Right lung (tissue), 2 donors: ENCODE measurements at regions not wholly inside any gene's neighbourhood (a gene's known extent, or its start where the extent isn't known, plus 50 kb on each side); places are given as distances from the start of the nearest gene placed in this dataset.

Source experiments
- DNase-seq, 2 donors: peaks; one replicate each; pipeline ENCODE4 v3.0.0-alpha.2; 2013

GRCh38 chr17:12290207-12290606 lies 269.5 kb downstream of the MAP2K4 start:
- no peak for DNase-seq

DNA sequence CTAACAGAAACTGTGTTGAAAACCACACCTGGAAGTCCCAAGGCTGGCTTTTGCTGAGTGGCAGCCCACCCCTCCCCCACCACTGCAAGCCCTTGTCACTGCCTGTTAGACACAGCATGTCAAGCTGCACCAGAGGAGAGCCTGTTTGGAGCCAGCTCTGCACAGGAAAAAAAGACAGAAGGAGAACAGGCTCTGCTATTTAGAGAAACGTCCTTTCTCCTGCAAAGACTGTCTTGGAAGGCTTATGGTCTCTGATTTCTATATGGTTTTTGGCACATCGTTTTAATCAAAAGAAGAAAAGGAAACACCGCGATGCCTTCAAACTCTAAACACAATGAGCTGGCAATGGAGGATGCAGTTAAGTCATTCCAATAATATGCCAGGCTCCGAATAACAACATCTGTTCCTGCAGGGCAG lies 275.5 kb downstream of the MAP2K4 start:
- DNase-seq, result no peak

GRCh38 chr17:12301551-12301950 lies 280.9 kb downstream of the MAP2K4 start:
- DNase-seq, result no peak

DNA sequence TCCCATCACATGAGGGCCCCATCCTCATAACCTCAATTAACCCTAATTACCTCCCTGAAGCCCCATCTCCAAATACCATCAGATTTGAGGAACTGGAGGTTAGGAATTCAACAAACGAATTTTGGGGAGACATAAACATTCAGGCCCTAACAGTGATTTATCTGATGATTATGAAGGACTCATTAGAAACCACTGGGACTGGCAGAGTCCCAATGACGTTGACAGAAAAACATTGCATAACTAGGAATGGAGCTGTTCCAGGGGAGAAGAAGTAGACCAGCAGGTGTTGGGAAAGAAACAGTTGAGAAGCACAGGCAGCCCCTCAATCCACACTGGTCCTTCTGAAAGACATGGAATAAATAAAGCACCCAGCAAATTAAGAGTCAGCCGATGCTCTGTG lies 282.0 kb downstream of the MAP2K4 start:
- DNase-seq, result no peak

DNA sequence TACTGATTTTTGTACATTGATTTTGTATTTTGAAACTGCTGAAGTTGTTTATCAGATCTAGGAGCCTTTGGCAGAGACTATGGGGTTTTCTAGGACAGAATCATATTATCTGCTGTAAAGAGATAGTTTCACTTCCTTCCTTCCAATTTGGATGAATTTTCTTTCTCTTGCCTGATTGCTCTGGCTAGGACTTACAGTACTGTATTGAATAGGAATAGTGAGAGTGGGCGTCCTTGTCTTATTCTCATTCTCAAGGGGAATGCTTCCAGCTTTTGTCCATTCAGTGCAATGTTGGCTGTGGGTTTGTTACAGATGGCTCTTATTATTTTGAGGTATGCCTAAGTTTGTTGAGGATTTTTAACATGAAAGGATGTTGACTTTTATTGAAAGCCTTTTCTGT lies 290.1 kb downstream of the MAP2K4 start:
- DNase-seq, result no peak

DNA sequence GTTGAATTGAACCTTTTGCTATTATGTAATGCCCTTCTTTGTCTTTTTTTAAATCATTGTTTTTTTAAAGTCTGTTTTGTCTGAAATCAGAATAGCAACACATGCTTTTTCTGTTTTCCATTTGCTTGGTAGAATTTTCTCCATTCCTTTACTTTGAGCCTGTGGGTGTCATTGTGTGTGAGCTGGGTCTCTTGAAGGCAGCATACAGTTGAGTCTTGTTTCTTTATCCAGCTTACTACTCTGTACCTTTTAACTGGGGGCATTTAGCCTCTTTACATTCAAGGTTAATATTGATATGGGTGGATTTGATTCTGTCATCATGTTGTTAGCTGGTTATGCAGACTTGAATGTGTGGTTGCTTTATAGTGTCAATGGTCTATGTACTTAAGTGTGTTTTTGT lies 292.0 kb downstream of the MAP2K4 start:
- DNase-seq, result no peak

DNA sequence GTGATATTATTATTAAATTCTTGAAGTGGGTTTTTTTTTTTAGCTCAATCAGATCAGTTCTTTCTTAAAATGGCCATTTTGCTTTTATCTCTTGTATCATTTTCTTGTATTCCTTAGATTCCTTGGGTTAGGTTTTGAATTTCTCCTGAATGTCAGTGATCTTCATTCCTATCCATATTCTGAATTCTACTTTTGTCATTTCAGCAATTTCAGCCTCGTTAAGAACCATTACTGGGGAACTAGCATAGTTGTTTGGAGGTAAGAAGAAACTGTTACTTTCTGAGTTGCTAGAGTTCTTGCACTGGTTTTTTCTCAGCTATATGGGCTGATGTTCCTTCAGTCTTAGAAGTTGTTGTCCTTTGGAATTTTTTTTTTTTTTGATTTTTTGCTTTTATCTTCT lies 293.1 kb downstream of the MAP2K4 start:
- no peak for DNase-seq

DNA sequence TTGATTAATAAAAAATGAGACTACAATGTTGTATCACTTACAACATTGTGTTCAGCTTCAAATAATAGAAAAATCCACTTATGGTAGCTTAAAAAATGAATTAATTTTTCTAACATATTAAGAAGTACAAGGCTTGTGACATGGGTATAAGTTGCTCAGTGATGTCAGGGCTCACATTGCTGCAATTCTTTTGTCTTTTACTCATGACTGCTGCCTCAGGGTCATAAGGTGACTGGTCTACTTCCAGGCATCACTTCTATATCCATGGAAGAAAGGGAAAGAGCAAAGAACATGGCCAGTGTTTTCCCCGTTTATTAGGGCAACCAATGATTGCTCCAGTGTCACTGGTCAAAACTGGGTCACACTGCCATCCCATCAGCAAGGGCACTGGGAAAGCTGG lies 295.3 kb downstream of the MAP2K4 start:
- DNase-seq, result no peak

DNA sequence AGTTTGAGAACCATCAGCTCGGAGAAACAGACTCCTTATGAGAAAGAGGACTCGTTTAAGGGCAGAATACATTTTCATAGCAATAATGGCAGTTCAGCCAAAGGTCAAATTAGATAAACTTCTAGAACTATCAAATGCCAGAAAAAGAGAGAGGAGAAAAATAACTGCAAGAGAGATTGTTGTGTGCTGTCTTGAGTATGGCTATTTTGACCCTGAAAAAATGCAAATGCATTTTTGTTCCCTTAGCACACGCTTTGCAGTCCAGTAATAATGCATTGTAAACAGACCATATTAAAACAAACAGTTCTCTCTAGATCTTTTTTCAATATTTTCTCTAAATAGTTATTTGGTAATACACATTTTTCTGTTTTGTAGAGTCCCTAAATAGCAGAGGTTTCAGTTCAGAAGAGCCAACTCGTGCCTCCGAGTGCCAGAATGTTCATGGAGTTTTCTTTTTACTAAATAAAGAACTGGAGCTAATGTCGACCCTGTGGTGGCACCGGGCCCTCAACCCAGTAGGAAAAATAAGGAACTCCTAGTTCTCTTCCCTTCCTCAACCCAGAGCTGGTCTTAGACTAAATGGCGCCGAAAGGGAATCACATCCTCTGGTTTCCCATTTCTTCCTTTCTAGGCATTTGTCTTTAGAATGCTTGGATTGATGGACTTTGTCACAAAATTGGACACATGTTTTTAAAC lies 298.0 kb downstream of the MAP2K4 start:
- DNase-seq, result peak in 1 of 2 donors; percentile 18

DNA sequence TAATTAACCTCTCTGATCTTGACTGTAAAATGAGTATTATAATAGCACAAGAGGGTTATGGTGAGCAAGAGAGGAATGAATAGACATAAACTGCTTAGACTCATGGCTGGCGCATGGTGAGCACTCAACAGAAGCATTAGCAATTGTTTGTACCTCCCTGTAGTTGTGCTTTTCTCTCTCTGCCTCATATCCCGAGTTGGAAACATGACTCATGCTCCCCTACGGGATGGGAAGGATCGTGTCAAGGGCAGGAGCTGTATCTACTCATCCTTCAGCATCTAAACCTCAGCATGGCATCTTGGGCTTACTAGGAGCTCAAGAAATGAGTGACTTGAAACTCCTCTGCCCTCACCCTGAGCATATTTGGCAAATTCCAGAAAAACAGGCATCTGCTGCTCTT lies 299.6 kb downstream of the MAP2K4 start:
- no peak for DNase-seq

GRCh38 chr17:12328204-12328603 lies 307.5 kb downstream of the MAP2K4 start:
- DNase-seq, result no peak

DNA sequence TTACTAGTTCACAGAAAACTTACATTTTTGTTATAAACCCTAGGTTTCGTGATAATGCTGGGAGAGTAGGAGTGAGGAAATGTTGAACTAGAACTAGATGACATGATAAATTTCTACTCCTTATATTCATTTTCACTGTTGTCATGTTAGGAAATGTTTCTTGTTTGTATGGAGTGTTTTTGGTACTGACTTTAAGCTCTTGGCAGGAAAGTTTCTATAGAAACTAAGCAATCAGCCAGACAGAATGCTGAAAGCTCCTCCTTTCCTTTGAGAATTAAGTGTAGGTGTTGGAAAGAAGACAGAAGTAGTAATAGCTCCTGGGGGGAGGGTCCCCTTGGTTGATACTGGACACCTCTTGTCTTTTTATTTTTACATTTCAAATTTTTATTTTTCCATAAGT lies 309.8 kb downstream of the MAP2K4 start:
- DNase-seq, result no peak

- no peak for DNase-seq
These were observed 320.7 kb downstream of the MAP2K4 start for GRCh38 chr17:12341328-12341727.

- no peak for DNase-seq
These were observed 321.5 kb downstream of the MAP2K4 start for GRCh38 chr17:12342161-12342560.

GRCh38 chr17:12342609-12343435 lies 322.1 kb downstream of the MAP2K4 start:
- no peak for DNase-seq

GRCh38 chr17:12348476-12348875 lies 317.2 kb upstream of the MYOCD start:
- no peak for DNase-seq

DNA sequence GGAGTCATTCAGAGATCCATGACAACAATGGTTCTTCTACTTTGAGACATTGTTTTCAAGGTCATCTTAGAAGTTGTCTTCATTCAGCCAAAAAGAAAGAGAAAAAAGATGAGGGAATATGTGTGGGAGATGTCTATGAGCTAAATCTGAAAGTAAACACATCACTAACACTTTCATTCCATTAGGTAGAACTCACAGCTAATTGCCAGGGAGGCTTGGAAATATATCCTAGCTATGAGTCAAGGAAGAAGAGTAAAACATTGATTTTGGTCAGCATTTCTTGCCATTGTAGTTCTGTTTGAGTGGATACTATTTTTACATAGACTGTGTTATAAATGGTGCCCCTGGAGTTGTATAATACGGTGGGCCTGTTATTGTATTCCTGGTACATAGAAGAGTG lies 316.4 kb upstream of the MYOCD start:
- no peak for DNase-seq

DNA sequence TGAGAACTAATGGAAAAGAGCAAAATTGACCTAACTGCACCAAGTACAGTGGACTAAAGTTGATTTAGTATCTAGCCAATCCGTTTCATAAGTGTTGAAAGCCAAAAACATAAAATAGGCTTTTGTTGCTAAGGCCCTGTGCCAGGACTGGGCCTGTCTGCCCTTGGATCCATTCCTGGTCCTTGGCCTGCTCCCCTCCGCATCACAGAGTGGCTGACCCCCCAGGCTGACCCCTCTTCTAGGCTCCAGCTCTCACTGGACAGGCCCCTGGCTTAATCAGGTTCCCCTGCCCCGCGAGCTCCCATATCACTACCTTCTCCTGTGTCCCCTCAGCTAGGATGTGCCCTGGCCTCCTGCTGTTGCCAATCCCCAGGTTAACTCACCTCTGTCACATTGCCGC lies 313.6 kb upstream of the MYOCD start:
- no peak for DNase-seq

GRCh38 chr17:12357600-12357999 lies 308.1 kb upstream of the MYOCD start:
- DNase-seq, result no peak

GRCh38 chr17:12358477-12358876 lies 307.2 kb upstream of the MYOCD start:
- peak; percentile 35 to 40 for DNase-seq

GRCh38 chr17:12362853-12363455 lies 302.7 kb upstream of the MYOCD start:
- DNase-seq, result no peak

- no peak for DNase-seq
These were observed 299.9 kb upstream of the MYOCD start for GRCh38 chr17:12365805-12366204.

GRCh38 chr17:12369065-12369464 lies 296.6 kb upstream of the MYOCD start:
- no peak for DNase-seq
